Esophagus squamous epithelium (tissue), 5 donors: ENCODE measurements at regions not wholly inside any gene's neighbourhood (a gene's known extent, or its start where the extent isn't known, plus 50 kb on each side); places are given as distances from the start of the nearest gene placed in this dataset.

ENCODE experiments used
- DNase-seq: peaks from one replicate; lab custom pipeline; 2025; lab: John Stamatoyannopoulos, UW
- H3K27ac ChIP-seq, 4 donors: fragments of 200-600 bp; sonication (generic); one replicate each; pipeline ENCODE4 v1.5.1; 2016 to 2019; ENCODE audit warnings: mild to moderate bottlenecking in 1 of 4
- H3K27me3 ChIP-seq, 4 donors: fragments of 200-600 bp; sonication (generic); 1 replicate in 3 of 4; 2 replicates in 1 of 4; pipeline versions ENCODE4 v1.5.1 to v1.6.0; 2017 to 2021; ENCODE audit warnings: antibody characterized with exemption in 1 of 4
- H3K36me3 ChIP-seq, 3 donors: fragments of 200-600 bp; sonication (generic); one replicate each; pipeline ENCODE4 v1.5.1; 2016 to 2019
- H3K4me1 ChIP-seq, 3 donors: fragments of 200-600 bp; sonication (generic); one replicate each; pipeline ENCODE4 v1.5.1; 2017 to 2019
- H3K4me3 ChIP-seq, 4 donors: fragments of 200-600 bp; sonication (generic); 1 replicate in 3 of 4; 2 replicates in 1 of 4; pipeline ENCODE4 v1.5.1; 2016 to 2019; ENCODE audit warnings: mild to moderate bottlenecking in 2 of 4, moderate library complexity in 1 of 4
- H3K9me3 ChIP-seq, 3 donors: fragments of 200-600 bp; sonication (generic); one replicate each; pipeline ENCODE4 v1.5.1; 2016 to 2019
- POLR2A ChIP-seq, 4 donors: fragments of 450-650 bp; IDR thresholded peaks; one replicate each; pipeline ENCODE4 v1.6.1; 2017; ENCODE audit warnings: antibody characterized with exemption in 4 of 4, mild to moderate bottlenecking in 4 of 4, moderate library complexity in 3 of 4
- WGBS, 2 donors: methylation state at CpG; one replicate each; pipeline ENCODE4 v1.1.5; 2018; 5-methylcytosine and 5-hydroxymethylcytosine counted together
- intact Hi-C: fragments of 100-400 bp; cut with DNase I; formaldehyde crosslinking; loops from one replicate; pipeline ENCODE4 v1.15.0; 2022
- TF ChIP-seq, protein P1 (sequence below), 6 experiments: fragments of 450-650 bp in 4 of 6; fragments of 200-600 bp in 2 of 6; sonication (generic) in 2 of 6; IDR thresholded peaks; one replicate each; pipeline ENCODE4 v1.5.1; 2016 to 2019; ENCODE audit warnings: antibody characterized with exemption in 6 of 6, mild to moderate bottlenecking in 4 of 6, moderate library complexity in 4 of 6
- donor health status: DM: yes; HTN: yes; CAD: no.

DNA sequence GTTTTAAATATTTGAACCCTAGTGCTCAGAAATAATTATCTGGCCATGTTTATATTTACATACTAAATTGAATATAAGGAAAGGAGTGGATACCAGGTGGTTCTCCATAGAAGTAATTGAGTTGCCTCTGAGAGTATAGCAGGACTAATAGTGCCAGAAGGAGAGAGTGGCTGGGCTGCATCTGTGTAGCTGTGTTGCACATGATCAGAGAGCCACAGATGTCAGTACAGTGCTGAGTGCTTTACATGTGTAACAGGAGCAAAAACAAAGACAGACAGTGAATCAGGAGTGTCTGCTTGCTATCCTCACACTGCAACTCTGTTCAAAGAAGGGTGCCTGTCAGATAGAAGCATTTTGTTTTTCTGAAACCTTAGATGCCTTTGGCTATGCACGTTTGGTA, 353.9 kb upstream of the PAPPA start:
- no peaks in the 10 kb centered on the region for H3K9me3 ChIP-seq
- no peak overlapping the region for H3K27ac ChIP-seq
- TF ChIP-seq POLR2A (IDR thresholded peaks at IDR 0.05), result no peak
- TF ChIP-seq, protein P1, sequence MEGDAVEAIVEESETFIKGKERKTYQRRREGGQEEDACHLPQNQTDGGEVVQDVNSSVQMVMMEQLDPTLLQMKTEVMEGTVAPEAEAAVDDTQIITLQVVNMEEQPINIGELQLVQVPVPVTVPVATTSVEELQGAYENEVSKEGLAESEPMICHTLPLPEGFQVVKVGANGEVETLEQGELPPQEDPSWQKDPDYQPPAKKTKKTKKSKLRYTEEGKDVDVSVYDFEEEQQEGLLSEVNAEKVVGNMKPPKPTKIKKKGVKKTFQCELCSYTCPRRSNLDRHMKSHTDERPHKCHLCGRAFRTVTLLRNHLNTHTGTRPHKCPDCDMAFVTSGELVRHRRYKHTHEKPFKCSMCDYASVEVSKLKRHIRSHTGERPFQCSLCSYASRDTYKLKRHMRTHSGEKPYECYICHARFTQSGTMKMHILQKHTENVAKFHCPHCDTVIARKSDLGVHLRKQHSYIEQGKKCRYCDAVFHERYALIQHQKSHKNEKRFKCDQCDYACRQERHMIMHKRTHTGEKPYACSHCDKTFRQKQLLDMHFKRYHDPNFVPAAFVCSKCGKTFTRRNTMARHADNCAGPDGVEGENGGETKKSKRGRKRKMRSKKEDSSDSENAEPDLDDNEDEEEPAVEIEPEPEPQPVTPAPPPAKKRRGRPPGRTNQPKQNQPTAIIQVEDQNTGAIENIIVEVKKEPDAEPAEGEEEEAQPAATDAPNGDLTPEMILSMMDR (IDR thresholded peaks at IDR 0.05), result no peak
- H3K36me3 ChIP-seq, result no peaks in the 10 kb centered on the region
- WGBS, 2 donors, result 14 to 25% methylated on average over 1 of the region's 1 CpG
- no peak overlapping the region for H3K4me3 ChIP-seq
- intact Hi-C loops, result no loop called here
- H3K27me3 ChIP-seq, result no peaks in the 10 kb centered on the region
- no peaks in the 10 kb centered on the region for H3K4me1 ChIP-seq
- no peak for DNase-seq

GRCh38 chr9:115804206-115804605, 349.4 kb upstream of the PAPPA start:
- WGBS, 2 donors, result 91 to 92% methylated on average over 3 of the region's 3 CpGs
- no peaks in the 10 kb centered on the region for H3K4me1 ChIP-seq
- no peak for DNase-seq
- TF ChIP-seq POLR2A (IDR thresholded peaks at IDR 0.05), result no peak
- TF ChIP-seq, protein P1 (IDR thresholded peaks at IDR 0.05), result no peak
- no peaks in the 10 kb centered on the region for H3K9me3 ChIP-seq
- no peaks in the 10 kb centered on the region for H3K27me3 ChIP-seq
- H3K27ac ChIP-seq, result no peak overlapping the region
- intact Hi-C loops, result no loop called here
- H3K36me3 ChIP-seq, result no peaks in the 10 kb centered on the region
- H3K4me3 ChIP-seq, result no peak overlapping the region

DNA sequence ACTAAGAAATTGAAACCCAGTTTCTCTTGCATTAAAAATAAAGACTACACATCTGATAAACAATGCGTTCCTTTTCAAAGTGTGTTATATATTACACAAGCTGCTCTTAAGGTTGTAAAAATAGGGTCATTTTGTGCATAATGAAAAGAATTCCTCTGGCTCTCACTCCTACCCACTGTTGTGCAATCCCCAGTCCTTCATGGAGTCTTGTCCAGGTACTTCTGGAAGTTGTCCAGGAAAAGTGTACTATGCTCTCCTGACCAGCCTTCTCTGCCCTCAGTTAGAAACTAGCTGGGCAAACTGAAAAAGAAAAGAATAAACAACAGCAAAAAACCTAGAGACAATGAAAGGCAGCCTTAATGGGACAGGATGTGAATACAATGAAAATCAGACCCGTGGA, 345.5 kb upstream of the PAPPA start:
- TF ChIP-seq, protein P1 (IDR thresholded peaks at IDR 0.05), result no peak
- no peak for TF ChIP-seq POLR2A (IDR thresholded peaks at IDR 0.05)
- no peaks in the 10 kb centered on the region for H3K27me3 ChIP-seq
- intact Hi-C loops, result no loop called here
- DNase-seq, result no peak
- no peaks in the 10 kb centered on the region for H3K36me3 ChIP-seq
- WGBS, 2 donors, result 50 to 69% methylated on average over 2 of the region's 2 CpGs
- H3K4me1 ChIP-seq, result no peaks in the 10 kb centered on the region
- no peaks in the 10 kb centered on the region for H3K9me3 ChIP-seq
- H3K4me3 ChIP-seq, result no peak overlapping the region
- no peak overlapping the region for H3K27ac ChIP-seq

GRCh38 chr9:115808695-115809094, 344.9 kb upstream of the PAPPA start:
- intact Hi-C loops, result no loop called here
- TF ChIP-seq, protein P1 (IDR thresholded peaks at IDR 0.05), result no peak
- no peak for TF ChIP-seq POLR2A (IDR thresholded peaks at IDR 0.05)
- no peaks in the 10 kb centered on the region for H3K27me3 ChIP-seq
- H3K27ac ChIP-seq, result no peak overlapping the region
- WGBS, 2 donors, result 66 to 71% methylated on average over 5 of the region's 5 CpGs
- H3K9me3 ChIP-seq, result no peaks in the 10 kb centered on the region
- H3K36me3 ChIP-seq, result no peaks in the 10 kb centered on the region
- no peak for DNase-seq
- H3K4me1 ChIP-seq, result no peaks in the 10 kb centered on the region
- H3K4me3 ChIP-seq, result no peak overlapping the region

DNA sequence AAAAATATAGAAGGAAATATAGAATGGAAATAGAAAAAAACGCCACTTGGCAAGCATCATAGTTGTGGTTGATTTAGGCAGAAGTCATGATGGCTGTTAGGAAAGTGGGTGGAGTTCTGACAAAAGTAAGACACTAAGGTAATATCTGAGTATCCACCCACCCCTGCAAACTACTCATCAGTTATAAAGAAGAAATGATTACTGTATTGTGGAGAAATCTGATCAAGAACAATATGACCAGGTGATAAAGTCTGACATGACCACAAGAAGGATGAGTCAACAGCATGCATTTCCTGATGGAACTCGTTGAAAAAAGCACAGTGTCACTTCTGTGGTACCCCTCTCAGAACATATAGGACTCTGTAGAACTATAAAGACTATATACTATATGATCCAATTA, 343.4 kb upstream of the PAPPA start:
- DNase-seq, result no peak

GRCh38 chr9:115814081-115814480, 339.5 kb upstream of the PAPPA start:
- Histone ChIP-seq H3K4me1 (no peaks in the 10 kb centered on the region), H3K36me3 (no peaks in the 10 kb centered on the region), H3K4me3 (no peak overlapping the region), H3K27me3 (no peaks in the 10 kb centered on the region), H3K9me3 (no peaks in the 10 kb centered on the region), H3K27ac (no peak overlapping the region)
- no peak for DNase-seq
- TF ChIP-seq, protein P1 (IDR thresholded peaks at IDR 0.05), result no peak
- TF ChIP-seq POLR2A (IDR thresholded peaks at IDR 0.05), result no peak
- WGBS, 2 donors, result 88 to 96% methylated on average over 1 of the region's 1 CpG
- intact Hi-C loops, result no loop called here

More for the DNA sequence above, 343.4 kb upstream of the PAPPA start:
- no peaks in the 10 kb centered on the region for H3K9me3 ChIP-seq
- no peak overlapping the region for H3K4me3 ChIP-seq
- no peaks in the 10 kb centered on the region for H3K36me3 ChIP-seq
- 49 to 59% methylated on average over 2 of the region's 2 CpGs for WGBS, 2 donors
- intact Hi-C loops, result no loop called here
- no peaks in the 10 kb centered on the region for H3K4me1 ChIP-seq
- no peak overlapping the region for H3K27ac ChIP-seq
- no peak for TF ChIP-seq POLR2A (IDR thresholded peaks at IDR 0.05)
- no peaks in the 10 kb centered on the region for H3K27me3 ChIP-seq
